DOHH2 (cell line): ENCODE measurements at regions not wholly inside any gene's neighbourhood (a gene's known extent, or its start where the extent isn't known, plus 50 kb on each side); places are given as distances from the start of the nearest gene placed in this dataset.

ENCODE experiments used
- CTCF ChIP-seq: fragments of 200-600 bp; sonication (generic); IDR thresholded peaks from one replicate; pipeline ENCODE4 v1.5.1; 2014; ENCODE audit warnings: antibody characterized with exemption, mild to moderate bottlenecking, low read depth, low read length; ENCODE audit not compliant: poor library complexity, severe bottlenecking
- EZH2phosphoT487 ChIP-seq: fragments of 200-600 bp; sonication (generic); IDR thresholded peaks from 2 replicates; pipeline ENCODE4 v1.6.1; 2017; ENCODE audit warnings: borderline replicate concordance, mild to moderate bottlenecking, antibody characterized with exemption, low read length, moderate library complexity, mixed read lengths

DNA sequence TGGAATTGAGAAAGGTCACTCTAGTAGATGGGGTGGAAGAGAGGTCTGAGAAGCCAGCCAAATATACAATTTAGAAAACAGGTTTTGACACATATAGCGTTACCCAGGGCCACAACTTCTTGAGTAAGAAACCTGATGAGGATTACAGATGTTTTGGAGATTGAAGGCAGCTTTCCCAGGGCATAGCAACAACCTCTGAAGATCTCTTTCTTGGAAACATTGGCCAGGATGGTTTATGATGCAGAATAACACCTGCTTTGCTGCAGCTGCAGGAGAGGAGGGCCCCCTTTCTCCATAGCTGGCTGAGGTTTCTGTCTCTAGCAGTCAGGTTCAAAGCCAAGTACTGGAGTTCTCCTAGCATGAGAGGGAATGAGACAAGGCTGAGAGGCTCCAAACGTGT is 75.1 kb upstream of the NUP50 start:
- TF ChIP-seq CTCF (no peak), EZH2phosphoT487 (no peak)
